ENCODE measurements at regions not wholly inside any gene's neighbourhood (a gene's known extent, or its start where the extent isn't known, plus 50 kb on each side); places are given as distances from the start of the nearest gene placed in this dataset.

DNA sequence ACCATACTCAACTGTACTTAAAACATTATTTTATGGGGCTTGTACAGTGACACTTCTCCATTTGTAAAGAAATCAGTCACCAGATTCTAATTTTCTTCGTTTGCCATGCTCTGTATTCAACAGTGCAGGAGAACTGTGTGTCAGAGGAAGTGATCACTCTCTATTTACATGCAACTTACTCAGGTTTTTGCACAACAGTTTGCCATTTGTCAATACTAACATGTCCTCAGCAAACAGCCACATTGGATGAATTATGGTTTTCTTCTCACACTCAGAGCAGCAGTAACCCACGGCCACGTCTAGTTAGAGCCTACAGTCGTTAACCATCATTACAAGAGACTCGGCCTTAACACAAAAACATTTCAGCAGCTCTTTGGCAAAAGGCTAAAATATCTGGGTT lies 69.2 kb upstream of the SP4 start:
- Histone ChIP-seq H3K9me1 (ENCODE audit: insufficient read depth, low read length) (no peaks in the 10 kb centered on the region), H3K9ac (ENCODE audit: low read depth, low read length) (no peak overlapping the region), H3K4me2 (ENCODE audit: low read depth, low read length) (no peak overlapping the region), H2AFZ (replicated peaks; ENCODE audit: low read length, poor library complexity) (no peak overlapping the region), H3K4ac (ENCODE audit: low read depth, low read length) (no peak overlapping the region), H2BK120ac (ENCODE audit: low read depth, low read length) (no peak overlapping the region), H2AK5ac (ENCODE audit: low read depth, low read length) (no peak overlapping the region), H3K4me3 (ENCODE audit: insufficient read depth, low read depth, low read length) (no peak overlapping the region), H3K56ac (ENCODE audit: extremely low read depth, insufficient read depth, low read length) (no peak overlapping the region), H3K18ac (ENCODE audit: low read depth, low read length) (no peak overlapping the region), H3K23ac (ENCODE audit: low read depth, low read length) (no peak overlapping the region), H2BK20ac (ENCODE audit: low read depth, low read length) (no peak overlapping the region), H2BK15ac (ENCODE audit: low read depth, low read length) (no peak overlapping the region), H2AK9ac (replicated peaks; ENCODE audit: low read depth, low read length, poor library complexity) (no peak overlapping the region), H3K9me3 (ENCODE audit: control insufficient read depth, insufficient read depth, low read length) (no peaks in the 10 kb centered on the region; the same call in 1 of the 2 replicates), H3K79me1 (ENCODE audit: low read depth in 1 of 2, low read length in 2 of 2) (no peaks in the 10 kb centered on the region), H4K91ac (ENCODE audit: insufficient read depth, low read depth, low read length) (no peak overlapping the region), H3K36me3 (ENCODE audit: control insufficient read depth, insufficient read depth, low read length) (no peaks in the 10 kb centered on the region), H4K5ac (ENCODE audit: low read depth, low read length) (no peak overlapping the region), H4K8ac (ENCODE audit: low read depth in 2 of 2, low read length in 2 of 2) (no peak overlapping the region), H4K20me1 (ENCODE audit: insufficient read depth, low read length) (no peaks in the 10 kb centered on the region), H3K27ac (ENCODE audit: insufficient read depth, low read length) (no peak overlapping the region), H3K4me1 (ENCODE audit: control insufficient read depth, insufficient read depth, low read length) (no peaks in the 10 kb centered on the region), H3K27me3 (ENCODE audit: control insufficient read depth, insufficient read depth, low read length) (no peaks in the 10 kb centered on the region), H2BK5ac (ENCODE audit: low read depth, low read length, poor library complexity, severe bottlenecking) (no peak overlapping the region), H3K14ac (replicated peaks; ENCODE audit: low read depth, low read length) (no peak overlapping the region)
- in situ Hi-C loops (cut with MboI; ENCODE audit: low sequenced_read_pairs) (no loop called here), intact Hi-C loops (cut with micrococcal nuclease) (no loop called here), dilution Hi-C loops (cut with HindIII; ENCODE audit: low sequenced_read_pairs, unreplicated experiment) (no loop called here)
- BruUV-seq (replicated peaks), result no TSS peak
- ATAC-seq (ENCODE audit: low read depth), result no peak
- ChIA-PET POLR2A (ENCODE audit: unreplicated experiment) (no interaction called here), CTCF (no interaction called here)
- no CpG with 5 or more reads among the region's 5 CpGs for WGBS, 2 experiments (ENCODE audit: extremely low coverage in 2 of 2, insufficient read length in 1 of 2)
- no peak for DNase-seq
- TF ChIP-seq, protein P1, sequence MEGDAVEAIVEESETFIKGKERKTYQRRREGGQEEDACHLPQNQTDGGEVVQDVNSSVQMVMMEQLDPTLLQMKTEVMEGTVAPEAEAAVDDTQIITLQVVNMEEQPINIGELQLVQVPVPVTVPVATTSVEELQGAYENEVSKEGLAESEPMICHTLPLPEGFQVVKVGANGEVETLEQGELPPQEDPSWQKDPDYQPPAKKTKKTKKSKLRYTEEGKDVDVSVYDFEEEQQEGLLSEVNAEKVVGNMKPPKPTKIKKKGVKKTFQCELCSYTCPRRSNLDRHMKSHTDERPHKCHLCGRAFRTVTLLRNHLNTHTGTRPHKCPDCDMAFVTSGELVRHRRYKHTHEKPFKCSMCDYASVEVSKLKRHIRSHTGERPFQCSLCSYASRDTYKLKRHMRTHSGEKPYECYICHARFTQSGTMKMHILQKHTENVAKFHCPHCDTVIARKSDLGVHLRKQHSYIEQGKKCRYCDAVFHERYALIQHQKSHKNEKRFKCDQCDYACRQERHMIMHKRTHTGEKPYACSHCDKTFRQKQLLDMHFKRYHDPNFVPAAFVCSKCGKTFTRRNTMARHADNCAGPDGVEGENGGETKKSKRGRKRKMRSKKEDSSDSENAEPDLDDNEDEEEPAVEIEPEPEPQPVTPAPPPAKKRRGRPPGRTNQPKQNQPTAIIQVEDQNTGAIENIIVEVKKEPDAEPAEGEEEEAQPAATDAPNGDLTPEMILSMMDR (conservative IDR thresholded peaks at IDR 0.05; ENCODE audit: low read depth, low read length), result no peak
- TF ChIP-seq MAZ (IDR thresholded peaks at IDR 0.05; ENCODE audit: borderline replicate concordance, low read depth, low read length), result no peak
- TF ChIP-seq FOS (IDR thresholded peaks at IDR 0.05; ENCODE audit: low read depth, low read length), result no peak
- no peak for TF ChIP-seq ELK1 (IDR thresholded peaks at IDR 0.05; ENCODE audit: borderline replicate concordance, low read depth, low read length)
- no peak for TF ChIP-seq CEBPB (IDR thresholded peaks at IDR 0.05; ENCODE audit: low read depth, low read length)
- TF ChIP-seq SMC3 (IDR thresholded peaks at IDR 0.05; ENCODE audit: low read depth, low read length), result no peak
- TF ChIP-seq POLR2A (IDR thresholded peaks at IDR 0.05; ENCODE audit: low read depth, low read length), result no peak
- TF ChIP-seq MXI1 (IDR thresholded peaks at IDR 0.05; ENCODE audit: borderline replicate concordance, low read depth, low read length), result no peak
- TF ChIP-seq, protein P2, sequence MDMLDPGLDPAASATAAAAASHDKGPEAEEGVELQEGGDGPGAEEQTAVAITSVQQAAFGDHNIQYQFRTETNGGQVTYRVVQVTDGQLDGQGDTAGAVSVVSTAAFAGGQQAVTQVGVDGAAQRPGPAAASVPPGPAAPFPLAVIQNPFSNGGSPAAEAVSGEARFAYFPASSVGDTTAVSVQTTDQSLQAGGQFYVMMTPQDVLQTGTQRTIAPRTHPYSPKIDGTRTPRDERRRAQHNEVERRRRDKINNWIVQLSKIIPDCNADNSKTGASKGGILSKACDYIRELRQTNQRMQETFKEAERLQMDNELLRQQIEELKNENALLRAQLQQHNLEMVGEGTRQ (IDR thresholded peaks at IDR 0.05; ENCODE audit: low read depth, low read length), result no peak
- no peak for TF ChIP-seq RFX5 (IDR thresholded peaks at IDR 0.05; ENCODE audit: low read depth, low read length)
- TF ChIP-seq MAFK (IDR thresholded peaks at IDR 0.05; ENCODE audit: low read depth, low read length), result no peak
- no peak for TF ChIP-seq CHD1 (IDR thresholded peaks at IDR 0.05; ENCODE audit: low read depth, low read length)
- TF ChIP-seq BHLHE40 (IDR thresholded peaks at IDR 0.05; ENCODE audit: low read depth, low read length), result no peak
- no peak for TF ChIP-seq RCOR1 (IDR thresholded peaks at IDR 0.05; ENCODE audit: insufficient replicate concordance, low read length)
- TF ChIP-seq RAD21 (IDR thresholded peaks at IDR 0.05; ENCODE audit: low read length), result no peak
- no peak for TF ChIP-seq NFE2L2 (IDR thresholded peaks at IDR 0.05; ENCODE audit: low read depth, low read length)
